Stomach smooth muscle (tissue), 2 donors: ENCODE measurements at regions not wholly inside any gene's neighbourhood (a gene's known extent, or its start where the extent isn't known, plus 50 kb on each side); places are given as distances from the start of the nearest gene placed in this dataset.

ENCODE experiments used
- H3K27ac ChIP-seq: one replicate; pipeline ENCODE4 v1.7.0; 2013; ENCODE audit warnings: mild to moderate bottlenecking, low read length, inconsistent platforms
- H3K27me3 ChIP-seq, 2 donors: one replicate each; pipeline ENCODE4 v1.7.0; 2013; ENCODE audit warnings: low read length in 2 of 2; ENCODE audit not compliant: insufficient read depth in 2 of 2, control insufficient read depth in 1 of 2
- H3K36me3 ChIP-seq, 2 donors: one replicate each; pipeline ENCODE4 v1.7.0; 2013; ENCODE audit warnings: low read length in 2 of 2; ENCODE audit not compliant: control insufficient read depth in 2 of 2, insufficient read depth in 2 of 2
- H3K4me1 ChIP-seq: one replicate; pipeline ENCODE4 v1.7.0; 2013; ENCODE audit warnings: low read length; ENCODE audit not compliant: control insufficient read depth, insufficient read depth
- H3K4me3 ChIP-seq, 2 donors: one replicate each; pipeline ENCODE4 v1.7.0; 2013; ENCODE audit warnings: low read length in 2 of 2
- H3K9ac ChIP-seq, 2 donors: one replicate each; pipeline ENCODE4 v1.7.0; 2013; ENCODE audit warnings: low read length in 2 of 2, mild to moderate bottlenecking in 1 of 2
- H3K9me3 ChIP-seq, 2 donors: one replicate each; pipeline ENCODE4 v1.7.0; 2013; ENCODE audit warnings: low read length in 2 of 2; ENCODE audit not compliant: control insufficient read depth in 2 of 2
- donor health status: healthy.
- donor health status: Pancreatic carcinoma.

DNA sequence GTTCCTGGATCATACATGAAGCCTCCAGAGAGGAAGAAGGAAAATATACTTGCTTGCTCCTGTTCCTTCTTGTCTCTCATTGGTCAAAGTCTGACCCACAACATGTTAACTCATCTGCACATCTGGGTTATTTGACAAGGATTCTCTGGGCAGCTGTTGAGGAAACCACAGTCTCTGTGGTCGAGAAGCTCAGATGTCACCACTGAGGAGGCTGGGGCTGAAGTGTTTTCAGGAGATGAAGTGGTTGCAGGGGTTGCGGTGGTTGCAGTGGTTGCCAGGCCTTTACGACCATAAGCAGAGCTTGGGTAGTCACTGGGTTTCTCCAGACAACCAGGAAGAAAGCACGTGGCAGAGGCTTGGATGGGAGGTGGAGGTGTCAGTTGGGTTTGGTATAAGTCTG lies 265.0 kb upstream of the LRIG3 start:
- no peaks in the 10 kb centered on the region for H3K4me1 ChIP-seq

DNA sequence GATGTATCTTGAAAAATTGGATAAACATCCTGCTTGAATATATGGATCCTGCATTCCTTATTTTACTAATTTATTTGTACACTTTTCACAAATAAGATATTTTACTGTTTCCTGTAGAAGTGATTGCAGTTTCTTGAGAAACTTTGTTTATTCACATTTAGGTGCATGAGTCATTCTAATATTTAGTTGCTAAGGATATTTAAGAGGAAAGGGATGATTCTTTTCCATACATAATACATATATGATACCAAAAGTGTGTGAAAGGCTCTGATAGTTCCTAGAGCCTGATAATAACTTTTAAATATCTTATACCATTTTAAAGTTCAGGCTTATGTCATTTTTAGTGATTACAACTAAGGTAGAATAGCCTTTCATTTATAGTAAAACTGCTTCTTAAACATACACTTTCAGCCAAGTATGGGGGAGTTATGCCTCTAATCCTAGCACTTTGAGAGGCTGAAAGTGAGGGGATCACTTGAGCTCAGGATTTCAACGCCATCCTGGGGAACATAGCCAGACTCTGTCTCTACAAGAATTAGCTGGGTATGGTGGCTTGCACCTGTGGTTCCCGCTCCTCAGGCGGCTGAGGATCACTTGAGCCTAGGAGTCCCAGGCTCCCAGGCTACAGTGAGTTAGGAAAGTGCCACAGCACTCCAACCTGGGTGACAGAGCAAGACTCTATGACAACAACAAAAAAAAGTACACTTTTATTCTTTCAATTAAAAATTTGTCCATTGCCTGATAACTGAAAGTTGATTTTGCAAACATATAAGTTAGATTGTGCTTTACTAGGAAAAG lies 262.6 kb upstream of the LRIG3 start:
- Histone ChIP-seq H3K4me1 (no peaks in the 10 kb centered on the region), H3K27me3 (no peaks in the 10 kb centered on the region), H3K36me3 (no peaks in the 10 kb centered on the region), H3K9me3 (no peaks in the 10 kb centered on the region), H3K27ac (no peak overlapping the region), H3K4me3 (no peak overlapping the region), H3K9ac (no peak overlapping the region)

More for the DNA sequence above, 265.0 kb upstream of the LRIG3 start:
- Histone ChIP-seq H3K4me3 (no peak overlapping the region), H3K9ac (no peak overlapping the region), H3K27ac (no peak overlapping the region), H3K9me3 (no peaks in the 10 kb centered on the region), H3K27me3 (no peaks in the 10 kb centered on the region), H3K36me3 (no peaks in the 10 kb centered on the region)

DNA sequence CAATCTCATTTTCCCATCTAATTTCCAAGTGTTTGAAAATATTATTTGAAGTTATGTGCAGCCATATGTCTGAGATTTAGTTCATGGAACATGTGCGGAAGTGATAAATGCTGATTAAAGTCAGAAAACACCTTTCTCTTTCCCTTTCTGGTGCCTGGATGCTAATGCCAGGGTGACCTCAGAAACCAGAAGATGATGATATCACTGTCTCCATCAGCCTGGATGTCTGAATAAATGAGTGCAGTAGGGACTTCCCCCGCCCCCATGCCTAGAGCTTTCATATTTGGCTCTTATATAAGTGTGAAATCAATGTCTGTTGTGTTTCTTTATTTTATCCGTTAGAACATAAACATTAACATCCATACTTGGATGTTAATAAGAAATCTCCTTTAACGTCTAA lies 261.9 kb upstream of the LRIG3 start:
- Histone ChIP-seq H3K9ac (no peak overlapping the region), H3K27ac (no peak overlapping the region), H3K4me1 (no peaks in the 10 kb centered on the region), H3K27me3 (no peaks in the 10 kb centered on the region), H3K9me3 (no peaks in the 10 kb centered on the region), H3K4me3 (no peak overlapping the region), H3K36me3 (no peaks in the 10 kb centered on the region)

DNA sequence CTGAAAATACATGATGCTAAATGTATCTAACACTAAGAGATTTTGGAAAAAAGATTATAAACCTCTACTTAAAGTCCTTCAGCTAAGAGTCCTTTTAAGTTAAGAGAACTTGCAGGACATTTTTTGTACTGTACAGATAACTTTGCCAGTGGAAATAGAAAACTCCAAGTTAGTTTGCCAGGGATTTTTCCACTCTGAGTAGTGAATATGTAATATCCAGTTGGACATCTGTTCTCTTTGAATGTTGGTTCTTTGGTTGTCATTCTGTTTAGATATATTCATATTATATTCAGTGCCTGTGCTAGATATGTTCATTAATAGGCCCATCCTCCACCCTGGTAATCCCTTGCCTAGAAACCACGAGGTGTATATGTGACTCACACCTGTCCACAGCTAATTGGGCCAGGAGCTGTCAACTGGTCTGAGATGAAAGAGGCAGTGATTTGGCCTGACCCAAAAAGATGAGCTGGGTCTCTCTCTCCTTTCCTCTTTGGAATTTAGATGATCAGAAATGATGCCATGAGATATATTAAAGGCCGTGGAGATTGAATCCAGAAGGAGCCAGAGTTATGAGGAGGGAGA lies 261.0 kb upstream of the LRIG3 start:
- H3K9ac ChIP-seq: no peak overlapping the region
- H3K27ac ChIP-seq: no peak overlapping the region
- H3K36me3 ChIP-seq: no peaks in the 10 kb centered on the region
- H3K27me3 ChIP-seq: no peaks in the 10 kb centered on the region
- no peak overlapping the region for H3K4me3 ChIP-seq
- H3K9me3 ChIP-seq: no peaks in the 10 kb centered on the region
- no peaks in the 10 kb centered on the region for H3K4me1 ChIP-seq

DNA sequence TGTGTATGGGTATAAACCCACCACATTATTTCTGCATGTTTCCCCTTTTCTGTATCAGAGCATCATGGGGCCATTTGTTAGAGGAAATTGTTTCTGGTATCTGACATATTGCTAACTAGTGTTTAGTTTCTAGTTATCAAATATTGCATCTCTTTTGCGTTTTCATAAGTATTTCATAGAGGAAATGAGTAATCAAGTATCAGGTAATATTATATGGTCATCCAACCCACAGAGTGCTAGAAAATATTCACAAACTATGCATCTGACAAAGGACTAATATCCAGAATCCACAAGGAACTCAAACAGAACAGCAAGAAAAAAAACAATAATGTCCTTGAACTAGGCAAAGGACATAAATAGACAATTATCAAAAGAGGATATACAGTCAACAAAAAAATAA lies 258.9 kb upstream of the LRIG3 start:
- H3K27ac ChIP-seq: no peak overlapping the region
- no peaks in the 10 kb centered on the region for H3K36me3 ChIP-seq
- H3K9me3 ChIP-seq: no peaks in the 10 kb centered on the region
- no peak overlapping the region for H3K9ac ChIP-seq
- H3K27me3 ChIP-seq: no peaks in the 10 kb centered on the region
- H3K4me3 ChIP-seq: no peak overlapping the region
- H3K4me1 ChIP-seq: no peaks in the 10 kb centered on the region

DNA sequence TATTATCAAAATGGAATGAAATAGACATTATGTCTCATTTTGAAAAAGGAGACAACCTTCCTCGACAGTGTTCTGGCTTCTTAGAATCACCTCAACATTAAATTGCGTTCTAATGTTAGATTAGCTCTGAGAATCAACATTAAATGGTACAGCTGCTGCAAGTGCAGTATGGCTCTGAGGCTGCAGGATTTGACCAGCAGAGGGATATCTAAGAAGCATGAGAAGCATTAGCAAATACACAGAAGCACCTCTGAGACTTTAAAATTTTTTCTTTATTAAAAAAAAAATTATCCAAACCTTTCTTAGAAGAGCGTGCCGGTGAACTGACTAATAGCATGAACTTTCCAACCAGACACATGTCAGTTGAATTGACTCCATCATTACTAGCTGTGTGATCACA lies 253.4 kb upstream of the LRIG3 start:
- Histone ChIP-seq H3K9ac (no peak overlapping the region), H3K9me3 (no peaks in the 10 kb centered on the region), H3K27me3 (no peaks in the 10 kb centered on the region), H3K36me3 (no peaks in the 10 kb centered on the region), H3K4me3 (no peak overlapping the region), H3K4me1 (no peaks in the 10 kb centered on the region), H3K27ac (no peak overlapping the region)

DNA sequence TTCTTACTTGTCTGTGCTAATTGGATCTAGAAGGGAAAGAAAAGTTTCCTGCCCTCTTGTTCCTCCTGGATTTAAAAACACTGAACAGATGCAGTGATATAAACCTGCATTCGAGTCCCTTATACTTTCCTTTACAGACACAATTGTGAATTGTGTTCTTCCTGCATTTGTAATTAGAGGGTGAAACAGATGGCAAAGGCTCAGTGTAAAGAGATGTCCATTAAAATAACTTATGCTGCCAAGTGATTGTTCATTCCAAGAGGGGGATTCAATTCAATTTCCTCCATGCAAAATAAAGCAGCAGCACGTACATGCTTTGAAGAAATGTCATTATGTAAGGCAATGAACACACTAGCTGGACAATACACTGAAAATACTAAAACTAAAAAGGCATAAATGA lies 248.3 kb upstream of the LRIG3 start:
- Histone ChIP-seq H3K27me3 (no peaks in the 10 kb centered on the region), H3K4me3 (no peak overlapping the region), H3K4me1 (no peaks in the 10 kb centered on the region), H3K9ac (no peak overlapping the region), H3K36me3 (no peaks in the 10 kb centered on the region), H3K27ac (no peak overlapping the region), H3K9me3 (no peaks in the 10 kb centered on the region)

DNA sequence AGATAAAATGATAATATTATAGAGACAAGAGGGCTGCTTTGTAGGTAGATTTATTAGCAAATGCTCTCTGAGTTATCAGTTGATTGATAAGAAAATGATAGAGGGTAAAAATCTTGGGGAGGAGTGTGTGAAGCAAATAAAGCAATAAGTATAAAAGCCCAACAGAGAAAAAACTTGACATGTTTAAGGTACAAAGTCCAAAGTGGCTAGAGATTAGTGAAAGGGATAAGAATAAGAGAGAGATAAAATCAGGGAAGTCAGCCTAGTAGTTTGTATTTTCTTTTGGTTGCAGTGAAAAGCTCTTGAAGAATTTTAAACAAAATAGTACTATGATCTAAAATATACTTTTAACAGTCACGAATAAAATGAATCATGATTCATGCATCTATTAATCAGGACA lies 246.2 kb upstream of the LRIG3 start:
- Histone ChIP-seq H3K4me1 (no peaks in the 10 kb centered on the region), H3K27ac (no peak overlapping the region), H3K4me3 (no peak overlapping the region), H3K9ac (no peak overlapping the region), H3K9me3 (no peaks in the 10 kb centered on the region), H3K36me3 (no peaks in the 10 kb centered on the region), H3K27me3 (no peaks in the 10 kb centered on the region)

DNA sequence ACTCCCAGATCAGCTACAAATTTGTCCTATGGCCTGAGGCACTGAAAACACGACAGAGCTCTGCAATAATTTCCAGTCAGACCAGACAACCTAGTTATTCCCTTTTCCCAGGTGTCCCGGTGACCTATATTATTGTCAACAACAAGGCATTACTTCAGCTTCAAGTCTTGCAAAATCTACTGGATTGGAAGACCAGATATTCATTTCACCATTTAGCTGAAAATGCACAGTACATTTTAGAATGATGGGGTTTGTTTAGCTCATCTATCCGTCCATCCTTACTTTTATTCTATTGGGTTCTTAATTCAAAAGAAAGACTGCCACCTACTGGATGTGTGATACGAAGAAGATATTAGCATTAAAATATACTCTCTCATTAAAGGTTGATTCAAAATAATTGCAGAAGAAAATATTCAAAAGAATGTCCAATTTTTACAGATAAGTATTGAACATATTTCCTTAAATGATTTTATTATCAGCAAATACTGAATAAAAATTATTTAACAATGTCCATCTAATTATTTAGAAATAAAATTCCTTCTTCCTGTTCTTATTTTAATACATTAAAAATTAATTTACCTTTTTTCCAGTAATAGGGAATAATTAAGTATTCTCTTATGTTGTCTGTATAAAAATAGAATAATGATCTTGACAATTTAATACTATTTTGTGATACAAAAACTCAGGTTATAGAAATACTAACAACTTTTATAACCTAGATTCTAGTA lies 244.9 kb upstream of the LRIG3 start:
- no peak overlapping the region for H3K4me3 ChIP-seq
- no peak overlapping the region for H3K9ac ChIP-seq
- H3K4me1 ChIP-seq: no peaks in the 10 kb centered on the region
- H3K27ac ChIP-seq: no peak overlapping the region
- H3K27me3 ChIP-seq: no peaks in the 10 kb centered on the region
- no peaks in the 10 kb centered on the region for H3K9me3 ChIP-seq
- no peaks in the 10 kb centered on the region for H3K36me3 ChIP-seq

DNA sequence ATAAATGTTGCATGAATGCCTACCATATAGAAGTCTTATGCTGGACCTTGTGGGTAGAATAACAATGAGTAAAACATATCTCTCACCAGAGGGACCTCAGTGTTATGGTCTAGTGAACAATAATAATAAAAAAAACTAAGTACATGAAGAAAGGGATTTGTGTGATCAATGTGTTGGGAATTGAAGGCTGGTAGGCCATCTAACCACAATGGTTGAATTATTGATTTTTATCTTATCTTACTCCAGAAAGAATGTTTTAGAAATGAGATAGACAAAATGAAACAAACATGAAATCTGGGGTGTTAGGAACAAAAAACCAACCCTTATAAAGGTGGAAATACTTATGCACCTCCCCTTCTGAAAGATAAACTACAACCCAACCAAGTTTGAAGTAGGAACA lies 243.9 kb upstream of the LRIG3 start:
- Histone ChIP-seq H3K27me3 (no peaks in the 10 kb centered on the region), H3K4me1 (no peaks in the 10 kb centered on the region), H3K4me3 (no peak overlapping the region), H3K27ac (no peak overlapping the region), H3K9me3 (no peaks in the 10 kb centered on the region), H3K36me3 (no peaks in the 10 kb centered on the region), H3K9ac (no peak overlapping the region)

DNA sequence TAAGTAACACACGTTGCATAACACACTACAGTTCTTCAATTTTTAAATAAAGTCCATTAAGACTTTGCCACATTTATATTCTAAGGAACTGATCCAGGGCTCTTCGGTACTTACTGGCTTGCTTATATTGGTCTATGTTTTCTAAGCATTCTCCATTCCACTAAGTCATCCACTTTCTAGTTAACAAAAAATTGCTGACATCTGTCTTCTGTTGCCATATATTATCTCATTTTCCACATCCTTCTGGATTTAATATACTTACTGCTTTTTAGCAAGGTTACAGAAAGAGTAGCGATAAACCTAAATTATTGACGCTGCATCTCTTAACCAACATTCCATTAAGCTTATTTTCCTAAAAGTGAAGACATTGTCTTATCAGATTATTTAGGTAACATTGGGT lies 238.4 kb upstream of the LRIG3 start:
- Histone ChIP-seq H3K4me1 (no peaks in the 10 kb centered on the region), H3K36me3 (no peaks in the 10 kb centered on the region), H3K4me3 (no peak overlapping the region), H3K27me3 (no peaks in the 10 kb centered on the region), H3K9me3 (no peaks in the 10 kb centered on the region), H3K27ac (no peak overlapping the region), H3K9ac (no peak overlapping the region)
